PC-3 (cell line): ENCODE measurements at regions not wholly inside any gene's neighbourhood (a gene's known extent, or its start where the extent isn't known, plus 50 kb on each side); places are given as distances from the start of the nearest gene placed in this dataset.

Experiments
- ATAC-seq: fragments of 200-7000 bp; cut with Tn5 transposase; 2 replicates; pipeline ENCODE4 v1.9.1; 2020; ENCODE audit warnings: mild to moderate bottlenecking, moderate library complexity
- BruUV-seq: library from RNA; stranded (reverse); fragments of 400-500 nt; replicated peaks from 2 replicates; lab custom pipeline; 2021; lab: Mats Ljungman, UMichigan
- CTCF ChIA-PET: fragments of 300-600 bp; sonication (Branson Sonifier 250); formaldehyde crosslinking; loops from one replicate; lab custom pipeline; 2022; ENCODE audit warnings: antibody characterized with exemption; lab: Charles Lee
- POLR2A ChIA-PET: fragments of 300-600 bp; sonication (Branson Sonifier 250); formaldehyde crosslinking; loops from one replicate; lab custom pipeline; 2022; ENCODE audit warnings: antibody characterized with exemption; ENCODE audit not compliant: unreplicated experiment; lab: Charles Lee
- DNase-seq: peaks from one replicate; pipeline ENCODE4 v3.0.0-alpha.2; 2015
- H2AFZ ChIP-seq: fragments of 300-600 bp; sonication (generic); 2 replicates; pipeline ENCODE4 v1.6.0; 2016; ENCODE audit warnings: antibody characterized with exemption, low read length
- H3F3A ChIP-seq: fragments of 300-600 bp; sonication (generic); one replicate; pipeline ENCODE4 v1.6.0; 2017; ENCODE audit warnings: antibody characterized with exemption, low read length, control low read depth, mild to moderate bottlenecking; ENCODE audit not compliant: unreplicated experiment
- H3K27ac ChIP-seq: fragments of 300-600 bp; sonication (generic); 2 replicates; pipeline ENCODE4 v1.5.1; 2016; ENCODE audit warnings: mild to moderate bottlenecking, low read length
- H3K27me3 ChIP-seq: fragments of 300-600 bp; sonication (generic); 2 replicates; pipeline ENCODE4 v1.6.1; 2016; ENCODE audit warnings: low read length, mixed read lengths
- H3K36me3 ChIP-seq: fragments of 300-600 bp; sonication (generic); 2 replicates; pipeline ENCODE4 v1.6.1; 2016; ENCODE audit warnings: low read depth, mixed run types, low read length, mixed read lengths
- H3K4me1 ChIP-seq: fragments of 300-600 bp; sonication (generic); 2 replicates; pipeline ENCODE4 v1.5.1; 2016; ENCODE audit warnings: low read length; ENCODE audit not compliant: insufficient read depth
- H3K4me2 ChIP-seq: fragments of 300-600 bp; sonication (generic); 2 replicates; pipeline ENCODE4 v1.6.0; 2016; ENCODE audit warnings: low read length
- H3K4me3 ChIP-seq: fragments of 300-600 bp; sonication (generic); 2 replicates; pipeline ENCODE4 v1.5.1; 2016; ENCODE audit warnings: mild to moderate bottlenecking, low read length, mixed read lengths
- H3K79me2 ChIP-seq: fragments of 300-600 bp; sonication (generic); 2 replicates; pipeline ENCODE4 v1.6.1; 2017; ENCODE audit warnings: low read length, mixed read lengths
- H3K9ac ChIP-seq: fragments of 300-600 bp; sonication (generic); 2 replicates; pipeline ENCODE4 v1.6.0; 2016; ENCODE audit warnings: mild to moderate bottlenecking, low read length
- H3K9me2 ChIP-seq: fragments of 300-600 bp; sonication (generic); replicated peaks from 2 replicates; pipeline ENCODE4 v1.6.1; 2016; ENCODE audit warnings: mixed run types, low read length, mixed read lengths
- H3K9me3 ChIP-seq: fragments of 300-600 bp; sonication (generic); 2 replicates; pipeline ENCODE4 v1.6.1; 2016; ENCODE audit warnings: low read length, mixed read lengths
- H4K20me1 ChIP-seq: fragments of 300-600 bp; sonication (generic); 2 replicates; pipeline ENCODE4 v1.6.1; 2016; ENCODE audit warnings: low read length, mixed read lengths
- CTCF ChIP-seq: fragments of 300-600 bp; sonication (generic); conservative IDR thresholded peaks from 2 replicates; pipeline ENCODE4 v1.5.1; 2017; ENCODE audit warnings: antibody characterized with exemption, low read depth, mild to moderate bottlenecking, low read length
- EZH2 ChIP-seq: fragments of 300-600 bp; sonication (generic); IDR thresholded peaks from one replicate; pipeline ENCODE4 v1.6.1; 2017; ENCODE audit warnings: antibody characterized with exemption, mild to moderate bottlenecking, low read length; ENCODE audit not compliant: unreplicated experiment
- EZH2phosphoT487 ChIP-seq: fragments of 300-600 bp; sonication (generic); IDR thresholded peaks from 2 replicates; pipeline ENCODE4 v1.6.1; 2018; ENCODE audit warnings: mild to moderate bottlenecking, antibody characterized with exemption, low read length, borderline replicate concordance
- intact Hi-C: fragments of 100-400 bp; cut with micrococcal nuclease; formaldehyde crosslinking; loops from 2 replicates; pipeline ENCODE4 v1.9.0; 2023

- peak; percentile 70 for TF ChIP-seq CTCF
- TF ChIP-seq EZH2, result no peak
- Histone ChIP-seq H3K27ac (no peak overlapping the region), H3K9me2 (no peaks in the 10 kb centered on the region), H3K4me1 (no peaks in the 10 kb centered on the region), H3K36me3 (no peaks in the 10 kb centered on the region), H3K79me2 (no peaks in the 10 kb centered on the region), H2AFZ (no peak overlapping the region), H3K27me3 (no peaks in the 10 kb centered on the region), H3K9me3 (no peaks in the 10 kb centered on the region), H3K4me3 (no peak overlapping the region), H3F3A (no peaks in the 10 kb centered on the region), H4K20me1 (no peaks in the 10 kb centered on the region), H3K4me2 (no peak overlapping the region), H3K9ac (no peak overlapping the region)
- no TSS peak for BruUV-seq
- DNase-seq, result peak; percentile 72
- ChIA-PET CTCF (no interaction called here), POLR2A (no interaction called here)
- intact Hi-C loops, result no loop called here
- ATAC-seq, result no peak
Measured at GRCh38 chr5:163005949-163006348, 431.4 kb upstream of the CCNG1 start.

DNA sequence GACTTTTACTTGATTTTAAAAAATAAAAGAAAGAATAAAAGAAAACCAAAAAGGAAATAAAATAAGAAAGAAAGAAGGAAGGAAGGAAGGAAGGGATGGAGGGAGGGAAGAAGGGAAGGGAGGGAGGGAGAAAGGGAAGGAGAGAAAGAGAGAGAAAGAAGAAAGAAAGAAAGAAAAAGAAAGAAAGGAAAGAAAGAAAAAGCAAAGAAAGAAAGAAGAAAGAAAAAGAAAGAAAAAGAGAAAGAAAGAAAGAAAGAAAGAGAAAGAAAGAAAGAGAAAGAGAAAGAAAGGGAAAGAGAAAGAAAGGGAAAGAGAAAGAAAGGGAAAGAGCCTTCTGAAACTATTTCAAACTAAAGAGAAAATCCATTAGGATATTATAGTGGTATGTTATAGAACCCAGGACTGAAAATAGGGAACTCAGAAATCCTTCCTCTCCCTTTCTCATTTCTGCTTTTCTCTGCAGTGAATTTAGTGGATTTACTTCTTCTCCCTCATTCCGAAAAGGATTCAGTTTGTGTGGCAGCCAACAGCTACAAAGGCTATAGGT, 414.7 kb upstream of the CCNG1 start:
- POLR2A ChIA-PET, result no interaction called here
- Histone ChIP-seq H3K4me2 (no peak overlapping the region), H3K9me3 (no peaks in the 10 kb centered on the region), H3F3A (no peaks in the 10 kb centered on the region), H3K4me3 (no peak overlapping the region), H3K27ac (no peak overlapping the region), H3K4me1 (no peaks in the 10 kb centered on the region), H3K9ac (no peak overlapping the region), H3K9me2 (no peaks in the 10 kb centered on the region), H4K20me1 (no peaks in the 10 kb centered on the region), H3K79me2 (no peaks in the 10 kb centered on the region), H3K27me3 (no peaks in the 10 kb centered on the region), H2AFZ (no peak overlapping the region), H3K36me3 (no peaks in the 10 kb centered on the region)
- no peak for TF ChIP-seq EZH2phosphoT487
- TF ChIP-seq CTCF, result no peak
- TF ChIP-seq EZH2, result no peak
- intact Hi-C loops, result no loop called here
- CTCF ChIA-PET, result no interaction called here
- ATAC-seq (no peak), DNase-seq (no peak)
- BruUV-seq, result no TSS peak

DNA sequence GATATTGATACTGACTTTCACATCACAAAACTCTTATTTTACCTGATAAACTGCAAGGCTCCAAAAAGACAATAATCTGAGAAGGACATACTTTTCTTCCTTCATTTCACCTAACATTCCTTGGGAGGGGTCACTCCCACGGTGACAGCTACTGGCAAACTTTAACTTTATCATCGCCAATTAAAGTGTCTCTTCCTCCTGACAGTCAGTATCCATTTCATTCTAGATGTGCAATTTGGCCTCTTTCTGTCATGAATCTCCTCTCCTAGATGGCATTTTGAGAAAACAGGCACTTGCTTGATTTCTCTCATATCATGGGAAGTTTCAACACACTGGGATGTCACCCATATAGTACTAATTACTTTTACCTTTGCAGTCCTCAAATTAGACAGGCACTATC, 413.5 kb upstream of the CCNG1 start:
- H3K9me3 ChIP-seq, result no peaks in the 10 kb centered on the region
- no peak overlapping the region for H3K4me3 ChIP-seq
- no peak overlapping the region for H2AFZ ChIP-seq
- intact Hi-C loops, result no loop called here
- BruUV-seq, result no TSS peak
- no peaks in the 10 kb centered on the region for H4K20me1 ChIP-seq
- H3K4me2 ChIP-seq, result no peak overlapping the region
- TF ChIP-seq EZH2phosphoT487 (no peak), CTCF (no peak), EZH2 (no peak)
- ChIA-PET POLR2A (no interaction called here), CTCF (no interaction called here)
- H3K4me1 ChIP-seq, result no peaks in the 10 kb centered on the region
- no peak overlapping the region for H3K9ac ChIP-seq
- no peak for DNase-seq
- H3K9me2 ChIP-seq, result no peaks in the 10 kb centered on the region
- H3K79me2 ChIP-seq, result no peaks in the 10 kb centered on the region
- H3K27ac ChIP-seq, result no peak overlapping the region
- no peaks in the 10 kb centered on the region for H3F3A ChIP-seq
- no peaks in the 10 kb centered on the region for H3K36me3 ChIP-seq
- ATAC-seq, result no peak
- no peaks in the 10 kb centered on the region for H3K27me3 ChIP-seq
